Osteoblast (primary cell): ENCODE measurements at regions not wholly inside any gene's neighbourhood (a gene's known extent, or its start where the extent isn't known, plus 50 kb on each side); places are given as distances from the start of the nearest gene placed in this dataset.

Experiments used
- DNase-seq: peaks from one replicate; pipeline ENCODE4 v3.0.0; 2011; ENCODE audit warnings: low spot score, mixed read lengths; ENCODE audit not compliant: insufficient read length; ENCODE audit errors: missing footprints
- H2AFZ ChIP-seq: 2 replicates; pipeline ENCODE4 v1.6.0; 2011; ENCODE audit warnings: mild to moderate bottlenecking, low read length
- H3K27ac ChIP-seq: 2 replicates; pipeline ENCODE4 v1.5.1; 2011; ENCODE audit warnings: mild to moderate bottlenecking, low read depth, low read length, moderate library complexity
- H3K27me3 ChIP-seq: 2 replicates; pipeline ENCODE4 v1.6.0; 2012; ENCODE audit warnings: mild to moderate bottlenecking, control low read depth, inconsistent platforms, low read length, moderate library complexity; ENCODE audit not compliant: insufficient read depth
- H3K36me3 ChIP-seq: 2 replicates; pipeline ENCODE4 v1.5.1; 2011; ENCODE audit warnings: mild to moderate bottlenecking, low read length, control low read depth, moderate library complexity; ENCODE audit not compliant: insufficient read depth
- H3K4me1 ChIP-seq: 2 replicates; pipeline ENCODE4 v1.5.1; 2011; ENCODE audit warnings: mild to moderate bottlenecking, low read length, control low read depth, moderate library complexity; ENCODE audit not compliant: insufficient read depth
- H3K4me2 ChIP-seq: 2 replicates; pipeline ENCODE4 v1.6.0; 2011; ENCODE audit warnings: mild to moderate bottlenecking, low read length; ENCODE audit not compliant: insufficient read depth
- H3K4me3 ChIP-seq: fragments of 200-600 bp; sonication (generic); 3 replicates; pipeline ENCODE4 v1.5.1; 2012; ENCODE audit warnings: mild to moderate bottlenecking, low read length, inconsistent platforms; ENCODE audit not compliant: insufficient read depth
- H3K79me2 ChIP-seq: 2 replicates; pipeline ENCODE4 v1.6.0; 2012; ENCODE audit warnings: mild to moderate bottlenecking, low read length, control low read depth, inconsistent platforms; ENCODE audit not compliant: insufficient read depth
- H3K9me3 ChIP-seq: 2 replicates; pipeline ENCODE4 v1.5.1; 2011; ENCODE audit warnings: low read depth, low read length, control low read depth
- H4K20me1 ChIP-seq: 2 replicates; pipeline ENCODE4 v1.6.0; 2012; ENCODE audit warnings: mild to moderate bottlenecking, low read length, control low read depth; ENCODE audit not compliant: insufficient read depth
- TF ChIP-seq, protein P1 (sequence below): IDR thresholded peaks from 2 replicates; pipeline ENCODE4 v1.5.1; 2011; ENCODE audit warnings: mild to moderate bottlenecking, low read depth, low read length, moderate library complexity; ENCODE audit errors: extremely low read depth

DNA sequence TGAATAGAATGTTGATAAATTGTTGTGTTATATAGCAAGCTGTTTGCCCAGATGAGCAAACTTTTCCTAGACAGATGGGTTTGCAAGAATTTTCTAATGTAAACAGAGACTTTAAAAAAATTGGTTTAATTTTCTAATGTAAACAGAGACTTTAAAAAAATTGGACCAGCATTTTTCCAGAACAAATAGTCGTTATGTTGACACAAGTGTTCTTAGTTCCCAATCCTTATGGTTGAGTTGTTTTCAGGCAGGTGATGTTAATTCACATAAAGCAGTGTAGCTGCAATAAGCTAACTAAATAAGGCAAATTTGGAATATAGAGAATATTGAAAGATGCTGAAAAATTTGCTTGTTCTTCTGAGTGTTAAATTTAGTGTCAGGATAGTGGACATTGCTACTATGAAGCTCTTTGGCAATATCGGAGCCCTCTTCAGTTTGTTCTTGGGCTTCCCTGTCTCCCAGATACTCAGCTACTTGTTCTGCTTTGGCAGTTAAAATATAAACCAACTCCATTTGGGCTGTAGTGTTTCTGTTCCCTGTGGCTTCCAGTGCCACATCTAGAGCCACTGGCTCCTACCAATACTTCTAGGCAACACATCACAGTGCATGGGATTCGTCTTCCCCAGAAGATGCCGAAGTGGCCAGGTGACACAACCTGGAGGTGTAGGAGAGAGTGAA, 105.7 kb downstream of the DYNAP start:
- Histone ChIP-seq H4K20me1 (no peaks in the 10 kb centered on the region), H3K36me3 (no peaks in the 10 kb centered on the region), H3K4me3 (no peak overlapping the region), H3K9me3 (no peaks in the 10 kb centered on the region), H3K27me3 (no peaks in the 10 kb centered on the region), H3K79me2 (no peaks in the 10 kb centered on the region), H3K4me2 (no peak overlapping the region), H2AFZ (no peak overlapping the region), H3K4me1 (no peaks in the 10 kb centered on the region), H3K27ac (no peak overlapping the region)
- TF ChIP-seq, protein P1, sequence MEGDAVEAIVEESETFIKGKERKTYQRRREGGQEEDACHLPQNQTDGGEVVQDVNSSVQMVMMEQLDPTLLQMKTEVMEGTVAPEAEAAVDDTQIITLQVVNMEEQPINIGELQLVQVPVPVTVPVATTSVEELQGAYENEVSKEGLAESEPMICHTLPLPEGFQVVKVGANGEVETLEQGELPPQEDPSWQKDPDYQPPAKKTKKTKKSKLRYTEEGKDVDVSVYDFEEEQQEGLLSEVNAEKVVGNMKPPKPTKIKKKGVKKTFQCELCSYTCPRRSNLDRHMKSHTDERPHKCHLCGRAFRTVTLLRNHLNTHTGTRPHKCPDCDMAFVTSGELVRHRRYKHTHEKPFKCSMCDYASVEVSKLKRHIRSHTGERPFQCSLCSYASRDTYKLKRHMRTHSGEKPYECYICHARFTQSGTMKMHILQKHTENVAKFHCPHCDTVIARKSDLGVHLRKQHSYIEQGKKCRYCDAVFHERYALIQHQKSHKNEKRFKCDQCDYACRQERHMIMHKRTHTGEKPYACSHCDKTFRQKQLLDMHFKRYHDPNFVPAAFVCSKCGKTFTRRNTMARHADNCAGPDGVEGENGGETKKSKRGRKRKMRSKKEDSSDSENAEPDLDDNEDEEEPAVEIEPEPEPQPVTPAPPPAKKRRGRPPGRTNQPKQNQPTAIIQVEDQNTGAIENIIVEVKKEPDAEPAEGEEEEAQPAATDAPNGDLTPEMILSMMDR, result no peak
- DNase-seq, result no peak

- TF ChIP-seq, protein P1, result no peak
- H2AFZ ChIP-seq, result peak overlapping the region; percentile 33
- DNase-seq, result no peak
- H3K4me2 ChIP-seq, result no peak overlapping the region
- no peaks in the 10 kb centered on the region for H3K9me3 ChIP-seq
- H4K20me1 ChIP-seq, result no peaks in the 10 kb centered on the region
- H3K27ac ChIP-seq, result no peak overlapping the region
- no peaks in the 10 kb centered on the region for H3K27me3 ChIP-seq
- no peaks in the 10 kb centered on the region for H3K79me2 ChIP-seq
- H3K36me3 ChIP-seq, result no peaks in the 10 kb centered on the region
- H3K4me1 ChIP-seq, result peaks cover 6% of the 10 kb centered on the region
- H3K4me3 ChIP-seq, result no peak overlapping the region
These were observed 109.5 kb downstream of the DYNAP start for GRCh38 chr18:54700580-54700979.

DNA sequence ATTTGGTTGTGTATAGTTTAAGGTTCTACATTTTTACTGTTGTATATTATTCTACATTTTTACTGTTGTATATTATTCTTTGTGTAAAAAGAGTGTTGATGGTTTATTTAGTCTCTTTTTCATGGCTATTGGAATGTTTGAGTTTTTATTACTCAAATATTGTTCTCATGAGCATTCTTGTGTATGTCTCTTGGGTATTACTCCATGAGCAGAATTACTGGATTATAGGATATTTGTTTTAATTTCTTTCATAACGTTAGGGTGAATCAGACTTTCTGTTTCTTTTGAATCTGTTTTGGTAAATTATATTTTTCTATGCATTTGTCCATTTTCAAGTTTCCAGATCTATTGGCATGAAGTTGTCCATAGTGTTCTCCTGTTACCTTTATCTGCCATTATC, 111.6 kb downstream of the DYNAP start:
- no peaks in the 10 kb centered on the region for H4K20me1 ChIP-seq
- peak overlapping the region; percentile 44 for H3K27ac ChIP-seq
- peak; percentile 25 for DNase-seq
- H3K4me1 ChIP-seq, result peaks cover 6% of the 10 kb centered on the region
- H2AFZ ChIP-seq, result peak overlapping the region; percentile 69
- H3K27me3 ChIP-seq, result no peaks in the 10 kb centered on the region
- no peaks in the 10 kb centered on the region for H3K79me2 ChIP-seq
- H3K36me3 ChIP-seq, result no peaks in the 10 kb centered on the region
- H3K4me2 ChIP-seq, result peak overlapping the region; percentile 8
- TF ChIP-seq, protein P1, result no peak
- no peak overlapping the region for H3K4me3 ChIP-seq
- H3K9me3 ChIP-seq, result no peaks in the 10 kb centered on the region

GRCh38 chr18:54710074-54710899, 118.0 kb upstream of the RAB27B start:
- H3K27me3 ChIP-seq, result no peaks in the 10 kb centered on the region
- H3K79me2 ChIP-seq, result no peaks in the 10 kb centered on the region
- H4K20me1 ChIP-seq, result no peaks in the 10 kb centered on the region
- H2AFZ ChIP-seq, result no peak overlapping the region
- no peak overlapping the region for H3K4me2 ChIP-seq
- H3K4me1 ChIP-seq, result peaks cover 12% of the 10 kb centered on the region
- H3K9me3 ChIP-seq, result no peaks in the 10 kb centered on the region
- DNase-seq, result no peak
- no peaks in the 10 kb centered on the region for H3K36me3 ChIP-seq
- TF ChIP-seq, protein P1, result no peak
- H3K4me3 ChIP-seq, result no peak overlapping the region
- no peak overlapping the region for H3K27ac ChIP-seq
